HepG2 (cell line): ENCODE measurements at regions not wholly inside any gene's neighbourhood (a gene's known extent, or its start where the extent isn't known, plus 50 kb on each side); places are given as distances from the start of the nearest gene placed in this dataset.
A peak's percentile ranks its signal among the peaks of the same experiment; 100 is the strongest.

ENCODE experiments used
- ADNP ChIP-seq: sonication (generic); formaldehyde crosslinking; IDR thresholded peaks from 2 replicates; pipeline ENCODE4 v1.4.0; 2020; ENCODE audit warnings: missing genetic modification reagents
- BHLHE40 ChIP-seq: IDR thresholded peaks from 2 replicates; pipeline ENCODE4 v1.6.1; 2011; ENCODE audit warnings: low read length, improper control_type of control experiment
- ERF ChIP-seq: IDR thresholded peaks from 2 replicates; pipeline ENCODE4 v1.6.1; 2018; ENCODE audit warnings: missing biosample characterization, missing genetic modification reagents
- HNRNPL ChIP-seq: fragments of 200-400 bp; formaldehyde crosslinking; IDR thresholded peaks from 2 replicates; pipeline ENCODE4 v1.6.1; 2017; ENCODE audit warnings: mild to moderate bottlenecking, low read depth, low read length
- KMT2A ChIP-seq: sonication (generic); formaldehyde crosslinking; IDR thresholded peaks from 2 replicates; pipeline ENCODE4 v1.4.0; 2020; ENCODE audit warnings: missing genetic modification reagents
- NFE2 ChIP-seq: sonication (generic); formaldehyde crosslinking; IDR thresholded peaks from 2 replicates; pipeline ENCODE4 v1.4.0; 2020; ENCODE audit warnings: missing genetic modification reagents
- RNF2 ChIP-seq: fragments of 450-650 bp; conservative IDR thresholded peaks from 2 replicates; pipeline ENCODE4 v1.6.1; 2016; ENCODE audit warnings: low read depth
- SRF ChIP-seq: IDR thresholded peaks from 2 replicates; pipeline ENCODE4 v1.6.1; 2011; ENCODE audit warnings: mild to moderate bottlenecking, low read depth, low read length, moderate library complexity
- U2AF1 ChIP-seq: fragments of 200-400 bp; formaldehyde crosslinking; optimal IDR thresholded peaks from 2 replicates; pipeline ENCODE3; 2017; ENCODE audit warnings: mild to moderate bottlenecking, low read depth, low read length
- ZNF296 ChIP-seq: sonication (generic); formaldehyde crosslinking; conservative IDR thresholded peaks from 2 replicates; pipeline ENCODE4 v1.5.0; 2020; ENCODE audit warnings: mild to moderate bottlenecking, missing genetic modification reagents
- ZNF317 ChIP-seq: sonication (generic); formaldehyde crosslinking; IDR thresholded peaks from 2 replicates; pipeline ENCODE4 v1.5.0; 2020; ENCODE audit warnings: mild to moderate bottlenecking, missing genetic modification reagents
- ZNF329 ChIP-seq: sonication (generic); formaldehyde crosslinking; IDR thresholded peaks from 2 replicates; pipeline ENCODE4 v1.9.0; 2021; ENCODE audit warnings: low read depth, mild to moderate bottlenecking, missing genetic modification reagents
- ZNF333 ChIP-seq: sonication (generic); formaldehyde crosslinking; IDR thresholded peaks from 2 replicates; pipeline ENCODE4 v1.4.0; 2020; ENCODE audit warnings: mild to moderate bottlenecking, missing genetic modification reagents, borderline replicate concordance
- ZNF670 ChIP-seq: sonication (generic); formaldehyde crosslinking; IDR thresholded peaks from 2 replicates; pipeline ENCODE4 v1.8.0; 2022; ENCODE audit warnings: mild to moderate bottlenecking, missing genetic modification reagents, borderline replicate concordance
- ZNF674 ChIP-seq: sonication (generic); formaldehyde crosslinking; IDR thresholded peaks from 2 replicates; pipeline ENCODE4 v1.5.0; 2020; ENCODE audit warnings: low read depth, mild to moderate bottlenecking, missing genetic modification reagents
- ZNF775 ChIP-seq: sonication (generic); formaldehyde crosslinking; IDR thresholded peaks from 2 replicates; pipeline ENCODE4 v1.4.0; 2020; ENCODE audit warnings: missing genetic modification reagents, mild to moderate bottlenecking, moderate library complexity, borderline replicate concordance
- ZSCAN21 ChIP-seq: sonication (generic); formaldehyde crosslinking; IDR thresholded peaks from 2 replicates; pipeline ENCODE4 v1.8.0; 2022; ENCODE audit warnings: mild to moderate bottlenecking, missing genetic modification reagents, moderate library complexity, borderline replicate concordance
- ZSCAN25 ChIP-seq: sonication (generic); formaldehyde crosslinking; IDR thresholded peaks from 2 replicates; pipeline ENCODE4 v1.8.0; 2022; ENCODE audit warnings: mild to moderate bottlenecking, missing genetic modification reagents
- TF ChIP-seq, protein P1 (sequence below): IDR thresholded peaks from 2 replicates; pipeline ENCODE4 v1.6.1; 2016; ENCODE audit warnings: missing biosample characterization, missing genetic modification reagents, low read depth
- TF ChIP-seq, protein P2 (sequence below): sonication (generic); formaldehyde crosslinking; IDR thresholded peaks from 2 replicates; pipeline ENCODE4 v1.4.0; 2020; ENCODE audit warnings: missing genetic modification reagents, borderline replicate concordance
- TF ChIP-seq, protein P3 (sequence below): sonication (generic); formaldehyde crosslinking; IDR thresholded peaks from 2 replicates; pipeline ENCODE4 v1.8.0; 2023; ENCODE audit warnings: mild to moderate bottlenecking, missing genetic modification reagents
- TF ChIP-seq, protein P4 (sequence below): fragments of 450-650 bp; IDR thresholded peaks from 2 replicates; pipeline ENCODE4 v1.6.1; 2016

DNA sequence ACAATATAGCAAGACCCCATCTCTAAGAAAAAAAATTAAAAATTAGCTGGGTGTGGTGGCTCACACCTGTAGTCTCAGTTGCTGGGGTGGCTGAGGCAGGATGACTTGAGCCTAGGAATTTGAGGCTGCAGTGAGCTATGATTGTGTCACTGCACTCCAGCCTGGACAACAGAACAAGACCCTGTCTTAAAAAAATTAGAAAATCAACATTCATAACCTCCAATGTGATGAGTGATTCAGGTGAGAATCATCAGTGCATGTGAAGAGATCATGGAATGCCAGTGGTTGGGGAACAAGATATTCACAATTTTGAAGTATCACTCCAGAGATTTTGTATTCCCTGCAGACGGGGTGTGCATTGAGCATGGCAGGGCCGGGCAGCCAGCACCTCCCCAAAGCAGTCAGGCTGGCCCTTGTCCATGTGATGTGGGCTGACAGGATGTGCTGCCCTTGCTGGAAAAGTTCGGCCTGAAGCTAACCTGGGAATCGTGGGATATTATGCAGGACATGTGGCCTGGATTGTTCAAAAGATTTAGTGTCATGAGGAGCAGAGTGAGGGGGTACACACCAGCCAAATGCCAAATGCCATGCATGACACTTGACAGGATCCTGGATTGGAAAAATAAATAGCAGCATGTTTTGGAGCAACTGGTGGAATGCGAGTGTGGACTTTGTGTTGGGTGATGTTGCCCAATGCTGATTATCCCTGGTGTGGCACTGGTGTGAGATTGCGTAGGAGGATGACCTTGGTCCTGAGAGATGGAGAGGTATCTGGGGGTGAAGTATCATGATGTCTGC lies 189.0 kb downstream of the RGS3 start (continued):
- no peak; the same call in 1 of the 2 replicates for TF ChIP-seq ZNF670 (CRISPR knock-in tag)
- 0 out of 2 replicates have a peak, but pooled peaks have one; percentile 32 for TF ChIP-seq KMT2A (CRISPR knock-in tag)
- peak; percentile 56; the same call in 1 of the 2 replicates for TF ChIP-seq ZNF329
- TF ChIP-seq, protein P1, sequence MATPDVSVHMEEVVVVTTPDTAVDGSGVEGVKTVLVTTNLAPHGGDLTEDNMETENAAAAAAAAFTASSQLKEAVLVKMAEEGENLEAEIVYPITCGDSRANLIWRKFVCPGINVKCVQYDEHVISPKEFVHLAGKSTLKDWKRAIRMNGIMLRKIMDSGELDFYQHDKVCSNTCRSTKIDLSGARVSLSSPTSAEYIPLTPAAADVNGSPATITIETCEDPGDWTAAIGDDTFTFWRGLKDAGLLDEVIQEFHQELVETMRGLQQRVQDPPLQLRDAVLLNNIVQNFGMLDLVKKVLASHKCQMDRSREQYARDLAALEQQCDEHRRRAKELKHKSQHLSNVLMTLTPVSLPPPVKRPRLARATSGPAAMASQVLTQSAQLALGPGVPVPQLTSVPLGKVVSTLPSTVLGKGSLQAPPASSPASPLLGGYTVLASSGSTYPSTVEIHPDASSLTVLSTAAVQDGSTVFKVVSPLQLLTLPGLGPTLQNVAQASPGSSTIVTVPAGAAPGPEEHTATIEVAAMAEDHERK, result 0 out of 2 replicates have a peak, but pooled peaks have one; percentile 18
- peak; percentile 75 for TF ChIP-seq ZSCAN21 (CRISPR knock-in tag)
- no peak for TF ChIP-seq ZNF775
- peak; percentile 82 for TF ChIP-seq ERF (CRISPR knock-in tag)
- TF ChIP-seq RNF2, result no peak
- TF ChIP-seq ZSCAN25 (CRISPR knock-in tag), result no peak; the same call in 1 of the 2 replicates
- TF ChIP-seq NFE2 (CRISPR knock-in tag), result no peak
- TF ChIP-seq ZNF333 (CRISPR knock-in tag), result no peak
- no peak for TF ChIP-seq ZNF296 (CRISPR knock-in tag)
- no peak for TF ChIP-seq ADNP (CRISPR knock-in tag)
- no peak for TF ChIP-seq SRF
- no peak for TF ChIP-seq U2AF1
- TF ChIP-seq, protein P2, sequence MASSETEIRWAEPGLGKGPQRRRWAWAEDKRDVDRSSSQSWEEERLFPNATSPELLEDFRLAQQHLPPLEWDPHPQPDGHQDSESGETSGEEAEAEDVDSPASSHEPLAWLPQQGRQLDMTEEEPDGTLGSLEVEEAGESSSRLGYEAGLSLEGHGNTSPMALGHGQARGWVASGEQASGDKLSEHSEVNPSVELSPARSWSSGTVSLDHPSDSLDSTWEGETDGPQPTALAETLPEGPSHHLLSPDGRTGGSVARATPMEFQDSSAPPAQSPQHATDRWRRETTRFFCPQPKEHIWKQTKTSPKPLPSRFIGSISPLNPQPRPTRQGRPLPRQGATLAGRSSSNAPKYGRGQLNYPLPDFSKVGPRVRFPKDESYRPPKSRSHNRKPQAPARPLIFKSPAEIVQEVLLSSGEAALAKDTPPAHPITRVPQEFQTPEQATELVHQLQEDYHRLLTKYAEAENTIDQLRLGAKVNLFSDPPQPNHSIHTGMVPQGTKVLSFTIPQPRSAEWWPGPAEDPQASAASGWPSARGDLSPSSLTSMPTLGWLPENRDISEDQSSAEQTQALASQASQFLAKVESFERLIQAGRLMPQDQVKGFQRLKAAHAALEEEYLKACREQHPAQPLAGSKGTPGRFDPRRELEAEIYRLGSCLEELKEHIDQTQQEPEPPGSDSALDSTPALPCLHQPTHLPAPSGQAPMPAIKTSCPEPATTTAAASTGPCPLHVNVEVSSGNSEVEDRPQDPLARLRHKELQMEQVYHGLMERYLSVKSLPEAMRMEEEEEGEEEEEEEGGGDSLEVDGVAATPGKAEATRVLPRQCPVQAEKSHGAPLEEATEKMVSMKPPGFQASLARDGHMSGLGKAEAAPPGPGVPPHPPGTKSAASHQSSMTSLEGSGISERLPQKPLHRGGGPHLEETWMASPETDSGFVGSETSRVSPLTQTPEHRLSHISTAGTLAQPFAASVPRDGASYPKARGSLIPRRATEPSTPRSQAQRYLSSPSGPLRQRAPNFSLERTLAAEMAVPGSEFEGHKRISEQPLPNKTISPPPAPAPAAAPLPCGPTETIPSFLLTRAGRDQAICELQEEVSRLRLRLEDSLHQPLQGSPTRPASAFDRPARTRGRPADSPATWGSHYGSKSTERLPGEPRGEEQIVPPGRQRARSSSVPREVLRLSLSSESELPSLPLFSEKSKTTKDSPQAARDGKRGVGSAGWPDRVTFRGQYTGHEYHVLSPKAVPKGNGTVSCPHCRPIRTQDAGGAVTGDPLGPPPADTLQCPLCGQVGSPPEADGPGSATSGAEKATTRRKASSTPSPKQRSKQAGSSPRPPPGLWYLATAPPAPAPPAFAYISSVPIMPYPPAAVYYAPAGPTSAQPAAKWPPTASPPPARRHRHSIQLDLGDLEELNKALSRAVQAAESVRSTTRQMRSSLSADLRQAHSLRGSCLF, result no peak
- no peak for TF ChIP-seq HNRNPL
- TF ChIP-seq BHLHE40, result 0 out of 2 replicates have a peak, but pooled peaks have one; percentile 48
- TF ChIP-seq, protein P3, sequence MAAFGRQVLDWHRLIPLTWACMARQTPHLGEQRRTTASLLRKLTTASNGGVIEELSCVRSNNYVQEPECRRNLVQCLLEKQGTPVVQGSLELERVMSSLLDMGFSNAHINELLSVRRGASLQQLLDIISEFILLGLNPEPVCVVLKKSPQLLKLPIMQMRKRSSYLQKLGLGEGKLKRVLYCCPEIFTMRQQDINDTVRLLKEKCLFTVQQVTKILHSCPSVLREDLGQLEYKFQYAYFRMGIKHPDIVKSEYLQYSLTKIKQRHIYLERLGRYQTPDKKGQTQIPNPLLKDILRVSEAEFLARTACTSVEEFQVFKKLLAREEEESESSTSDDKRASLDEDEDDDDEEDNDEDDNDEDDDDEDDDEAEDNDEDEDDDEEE (CRISPR knock-in tag), result no peak; the same call in 1 of the 2 replicates
- TF ChIP-seq, protein P4, sequence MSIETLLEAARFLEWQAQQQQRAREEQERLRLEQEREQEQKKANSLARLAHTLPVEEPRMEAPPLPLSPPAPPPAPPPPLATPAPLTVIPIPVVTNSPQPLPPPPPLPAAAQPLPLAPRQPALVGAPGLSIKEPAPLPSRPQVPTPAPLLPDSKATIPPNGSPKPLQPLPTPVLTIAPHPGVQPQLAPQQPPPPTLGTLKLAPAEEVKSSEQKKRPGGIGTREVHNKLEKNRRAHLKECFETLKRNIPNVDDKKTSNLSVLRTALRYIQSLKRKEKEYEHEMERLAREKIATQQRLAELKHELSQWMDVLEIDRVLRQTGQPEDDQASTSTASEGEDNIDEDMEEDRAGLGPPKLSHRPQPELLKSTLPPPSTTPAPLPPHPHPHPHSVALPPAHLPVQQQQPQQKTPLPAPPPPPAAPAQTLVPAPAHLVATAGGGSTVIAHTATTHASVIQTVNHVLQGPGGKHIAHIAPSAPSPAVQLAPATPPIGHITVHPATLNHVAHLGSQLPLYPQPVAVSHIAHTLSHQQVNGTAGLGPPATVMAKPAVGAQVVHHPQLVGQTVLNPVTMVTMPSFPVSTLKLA, result peak; percentile 76
- TF ChIP-seq ZNF317 (CRISPR knock-in tag), result no peak
- no peak for TF ChIP-seq ZNF674 (CRISPR knock-in tag)
